ENCODE measurements at regions not wholly inside any gene's neighbourhood (a gene's known extent, or its start where the extent isn't known, plus 50 kb on each side); places are given as distances from the start of the nearest gene placed in this dataset.

DNA sequence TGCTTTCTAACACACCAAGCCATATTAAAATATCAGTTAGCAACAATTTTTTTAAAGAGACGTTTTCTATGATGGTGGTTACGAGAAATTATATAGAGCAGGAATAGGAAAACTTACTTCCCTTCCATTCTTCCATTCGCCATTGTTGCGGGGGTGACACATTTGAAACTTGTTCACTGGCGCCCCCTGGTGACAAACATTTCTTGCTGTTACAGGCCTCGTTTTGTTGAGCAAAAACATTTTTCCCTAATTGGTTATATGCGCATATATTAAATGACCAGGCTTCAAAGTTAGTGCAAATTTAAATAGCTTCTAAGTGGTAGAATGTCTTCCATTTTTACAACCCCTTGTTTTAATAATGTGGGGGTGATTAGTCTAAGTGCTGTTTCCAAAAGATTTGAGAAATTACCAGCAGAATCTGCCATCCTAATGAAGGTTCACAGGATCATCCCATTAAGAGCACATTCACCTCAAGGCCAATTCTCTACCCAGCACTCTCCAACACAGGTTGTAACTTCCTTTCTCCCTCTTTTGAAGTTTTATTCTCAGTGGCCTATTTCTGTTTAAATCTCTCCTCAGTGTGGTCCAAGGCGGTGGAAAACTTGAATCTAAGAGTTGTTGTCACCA, 1124.7 kb downstream of the FLRT2 start:
- DNase-seq: peak; percentile 34

DNA sequence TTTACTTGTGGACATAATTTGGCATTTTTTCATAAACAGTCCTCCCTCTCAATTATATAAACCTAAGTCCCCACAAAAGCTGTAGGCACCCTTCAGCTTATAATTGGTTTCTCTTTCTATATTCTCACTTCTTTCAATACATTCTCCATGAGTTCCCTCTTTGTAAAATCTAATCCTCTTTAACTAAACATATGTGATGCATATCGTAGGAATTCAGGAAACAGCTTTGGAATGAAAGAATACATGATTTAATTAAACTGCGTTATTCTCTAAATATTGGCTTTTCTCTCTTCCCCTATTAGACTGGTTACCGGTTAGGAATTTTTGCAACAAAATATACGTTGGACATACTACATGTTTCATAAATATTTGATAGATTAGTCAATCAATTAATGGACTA, 1122.6 kb downstream of the FLRT2 start:
- DNase-seq: no peak

GRCh38 chr14:86646696-86647690, 1117.0 kb downstream of the FLRT2 start:
- no peak for DNase-seq

DNA sequence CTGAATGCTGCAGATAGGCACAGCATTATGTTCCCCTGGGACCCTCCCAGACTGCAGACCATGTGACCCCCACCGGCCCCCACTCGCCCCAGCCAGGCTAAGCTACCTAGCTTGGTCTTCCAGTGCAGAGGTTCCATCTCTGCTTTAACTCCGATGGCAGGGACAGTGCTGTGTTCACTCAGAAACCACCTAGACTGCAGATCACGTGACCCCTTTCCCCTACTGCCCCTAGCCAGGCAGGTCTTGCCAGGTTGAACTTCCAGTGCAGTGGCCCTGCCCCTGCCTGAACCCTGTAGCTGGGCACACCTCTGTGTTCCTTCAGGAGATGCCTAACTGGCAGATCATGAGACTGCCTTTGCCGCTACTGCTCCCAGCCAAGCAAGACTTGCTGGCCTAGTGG, 1116.2 kb downstream of the FLRT2 start:
- DNase-seq: no peak

- no peak for DNase-seq
Measured at GRCh38 chr14:86641310-86641709, 1111.4 kb downstream of the FLRT2 start.

DNA sequence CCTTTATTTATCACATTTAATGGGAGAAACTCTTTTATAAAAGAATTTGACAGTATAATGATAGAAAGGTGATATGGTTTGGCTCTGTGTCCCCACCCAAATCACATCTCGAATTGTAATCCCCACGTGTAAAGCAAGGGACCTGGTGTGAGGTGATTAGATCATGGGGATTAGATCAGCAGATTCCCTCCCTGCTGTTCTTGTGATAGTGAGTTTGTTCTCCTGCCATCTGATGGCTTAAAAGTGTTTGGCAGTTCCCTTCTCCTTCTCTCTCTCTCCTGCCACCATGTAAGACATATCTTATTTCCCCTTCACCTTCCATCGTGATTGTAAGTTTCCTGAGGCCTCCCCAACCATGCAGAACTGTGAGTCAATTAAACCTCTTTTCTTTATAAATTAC, 1110.3 kb downstream of the FLRT2 start:
- DNase-seq: no peak

DNA sequence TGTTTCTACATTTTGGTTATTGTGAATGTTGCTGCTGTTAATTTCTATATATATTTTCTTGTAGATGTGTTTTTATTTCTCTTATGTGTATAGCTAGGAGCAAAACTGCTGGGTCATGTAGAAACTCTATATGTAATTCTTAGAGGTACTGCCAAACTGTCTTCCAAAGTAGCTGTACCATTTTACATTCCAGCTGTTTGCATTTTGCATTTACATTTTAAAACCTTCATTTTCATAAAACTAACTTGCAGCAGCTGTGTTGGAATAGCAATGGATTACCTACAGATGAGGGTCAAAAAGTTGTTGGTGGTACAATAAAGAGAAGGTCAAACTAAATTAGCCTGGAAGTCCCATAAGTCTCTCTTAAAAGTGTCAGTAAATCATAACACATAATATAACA, 1109.7 kb downstream of the FLRT2 start:
- no peak for DNase-seq

GRCh38 chr14:86639146-86639545, 1109.2 kb downstream of the FLRT2 start:
- DNase-seq: no peak

DNA sequence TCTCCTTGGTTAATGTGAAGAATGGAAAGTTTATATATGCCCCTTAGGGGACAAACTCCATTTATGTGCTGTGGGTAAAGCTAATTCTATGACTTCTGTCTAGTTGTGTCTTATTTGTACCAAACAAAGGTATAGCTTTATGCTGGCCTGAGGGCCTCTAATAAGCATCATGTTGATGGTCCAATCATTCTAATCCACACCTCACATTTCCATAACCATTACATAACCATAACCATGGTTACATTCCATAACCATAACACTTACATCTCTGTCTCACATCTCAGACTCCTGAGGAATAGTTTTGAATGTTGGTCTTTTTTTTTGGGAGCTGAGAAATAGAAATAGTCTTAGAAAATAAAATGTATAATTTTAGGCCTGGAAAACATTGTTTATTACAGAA, 1097.1 kb downstream of the FLRT2 start:
- no peak for DNase-seq

DNA sequence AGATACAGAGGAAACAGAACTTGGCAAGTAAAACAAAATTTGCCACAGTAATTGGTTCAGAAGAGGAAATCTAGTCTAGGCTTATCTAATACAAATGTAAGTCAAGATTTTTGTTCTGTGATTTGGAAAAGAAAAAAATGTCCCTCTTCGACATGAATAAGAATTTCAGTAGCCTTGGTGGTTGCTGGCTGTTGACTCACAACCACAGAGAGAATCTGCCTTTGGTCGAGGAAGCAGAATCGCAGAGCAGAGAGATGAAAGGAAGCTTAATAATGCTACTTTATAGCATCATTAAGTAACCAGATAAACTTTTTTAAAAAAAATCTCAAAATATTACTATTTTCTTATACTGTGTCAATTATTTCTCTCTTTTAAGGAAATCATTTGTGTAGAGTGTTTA, 1096.6 kb downstream of the FLRT2 start:
- DNase-seq: no peak

- no peak for DNase-seq
Measured at GRCh38 chr14:86625637-86626036, 1095.7 kb downstream of the FLRT2 start.

- DNase-seq: no peak
Measured at GRCh38 chr14:86619726-86620125, 1089.8 kb downstream of the FLRT2 start.

GRCh38 chr14:86613786-86614185, 1083.8 kb downstream of the FLRT2 start:
- DNase-seq: no peak

DNA sequence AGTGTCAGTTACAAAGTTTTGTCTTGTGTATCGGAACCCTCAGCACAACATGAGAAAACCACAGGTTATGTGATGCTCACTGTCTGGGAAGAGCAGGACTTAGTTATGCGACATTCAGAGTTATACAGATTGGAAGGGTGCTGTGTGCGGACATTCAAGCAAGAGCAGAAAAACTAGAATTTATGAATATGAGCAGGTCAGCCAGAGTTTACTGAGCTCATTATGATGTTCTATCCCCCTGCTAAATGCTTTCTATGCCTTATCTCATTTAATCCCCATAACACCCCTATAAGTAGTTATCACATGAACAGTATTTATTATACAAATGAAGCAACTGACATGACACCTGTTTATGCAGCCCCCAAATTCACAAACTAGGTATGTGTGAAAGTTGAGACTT, 1083.2 kb downstream of the FLRT2 start:
- DNase-seq: no peak

DNA sequence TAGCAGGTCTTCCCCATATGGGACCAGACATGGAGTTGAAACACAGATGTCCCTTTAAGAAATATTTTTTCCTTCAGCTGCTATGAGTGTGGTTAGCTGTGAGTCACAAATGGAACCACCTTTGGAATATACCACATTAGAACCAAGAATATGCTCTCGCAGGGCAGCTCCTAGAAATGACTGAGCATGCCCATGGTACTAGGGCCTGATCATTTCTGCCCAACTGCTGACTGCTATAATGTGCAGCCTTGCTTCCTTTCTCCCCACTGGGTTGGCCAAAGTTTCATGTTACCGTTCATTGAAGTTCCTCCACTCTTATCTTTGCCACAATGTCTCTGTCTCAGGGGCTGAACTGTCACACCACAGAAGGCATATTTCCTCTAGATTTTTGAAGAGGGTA, 1074.6 kb downstream of the FLRT2 start:
- no peak for DNase-seq

DNA sequence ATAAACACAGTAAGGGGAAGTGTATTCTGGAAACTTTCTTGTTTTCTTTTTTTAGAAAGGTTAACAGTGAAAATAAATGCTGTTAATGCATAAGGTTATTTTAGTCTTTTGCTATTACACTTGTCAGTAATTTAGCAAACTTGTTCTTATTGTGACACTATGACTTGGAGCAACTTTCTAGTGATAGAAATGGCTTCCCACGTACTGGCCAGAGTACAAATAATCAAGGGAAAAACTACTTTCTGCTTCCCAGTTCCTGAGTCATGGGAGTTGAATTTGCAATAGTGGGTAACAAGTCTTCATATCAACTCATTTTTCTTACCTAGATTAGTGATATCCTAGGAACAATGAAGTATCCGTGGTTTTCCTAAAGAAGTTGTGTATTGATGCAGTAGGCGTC, 1072.3 kb downstream of the FLRT2 start:
- DNase-seq: no peak

GRCh38 chr14:86601813-86602212, 1071.9 kb downstream of the FLRT2 start:
- no peak for DNase-seq

- DNase-seq: no peak
Measured at GRCh38 chr14:86597279-86597678, 1067.3 kb downstream of the FLRT2 start.

DNA sequence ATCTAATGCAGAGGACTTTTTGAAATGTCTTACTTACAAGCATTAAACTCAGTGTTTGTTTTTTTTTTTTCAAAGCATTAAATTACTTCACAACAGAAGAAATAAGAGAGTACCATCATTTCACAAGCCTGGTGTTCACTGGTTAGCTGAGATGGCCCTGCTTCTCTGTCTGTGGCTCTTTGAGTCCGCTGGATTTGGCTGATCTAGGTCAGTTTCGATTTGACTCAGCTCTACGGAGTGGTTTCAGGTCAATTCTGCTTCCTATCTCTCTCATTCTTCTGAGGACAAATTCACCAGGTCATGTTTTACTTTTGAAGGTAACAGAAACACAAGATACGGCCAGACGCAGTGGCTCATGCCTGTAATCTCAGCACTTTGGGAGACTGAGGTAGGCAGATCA, 1066.1 kb downstream of the FLRT2 start:
- DNase-seq: no peak

GRCh38 chr14:86575141-86575540, 1045.2 kb downstream of the FLRT2 start:
- DNase-seq: no peak

DNA sequence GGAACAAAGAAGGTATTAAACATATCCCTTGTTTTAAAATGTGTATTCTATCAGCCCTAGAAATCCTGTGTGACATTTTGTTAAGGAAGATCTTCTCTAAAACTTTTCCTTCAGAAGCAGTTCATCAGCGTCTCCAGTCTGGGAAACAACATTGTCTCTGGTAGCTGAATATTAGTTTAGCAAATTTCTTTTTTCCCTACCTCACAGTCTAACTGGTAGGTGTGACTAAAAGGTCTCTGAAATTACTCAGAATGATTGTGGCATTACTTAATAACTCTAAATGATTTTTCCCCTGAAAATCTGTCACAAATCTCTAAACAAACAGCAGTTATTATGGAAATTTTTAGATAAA, 1044.8 kb downstream of the FLRT2 start:
- DNase-seq: no peak

DNA sequence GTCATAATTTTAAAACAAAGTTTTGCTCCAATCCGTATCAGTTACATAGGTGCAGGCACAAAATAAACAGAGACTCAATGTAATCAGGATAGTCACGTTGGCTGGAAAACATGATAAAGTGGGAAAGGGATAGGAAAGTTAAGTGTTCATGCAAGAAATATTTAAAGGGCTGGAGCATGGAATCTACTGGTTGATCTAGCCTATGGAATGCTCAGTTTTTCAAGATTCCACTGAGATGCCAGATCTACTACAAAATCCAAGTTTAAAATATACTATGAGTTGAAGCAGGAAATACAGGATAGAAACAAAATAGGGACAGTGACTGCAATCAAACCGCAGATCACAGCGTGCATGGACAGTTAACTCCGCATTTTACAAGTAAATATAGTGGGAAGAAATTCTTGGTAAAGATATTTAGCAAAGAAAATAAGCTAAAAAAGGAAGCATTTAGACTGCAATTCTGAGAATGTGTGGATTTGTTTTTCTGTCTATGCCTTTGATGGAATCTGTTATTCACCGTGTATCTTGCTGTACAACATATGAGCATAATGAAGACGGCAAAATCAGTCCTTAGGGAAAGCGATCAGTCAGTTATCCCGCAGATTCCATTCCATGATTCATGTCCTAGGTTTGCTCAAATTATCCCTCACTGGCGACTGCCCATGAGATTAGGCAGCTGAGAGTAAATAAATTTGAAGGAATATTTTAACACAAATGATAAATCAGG, 1044.3 kb downstream of the FLRT2 start:
- DNase-seq: no peak

DNA sequence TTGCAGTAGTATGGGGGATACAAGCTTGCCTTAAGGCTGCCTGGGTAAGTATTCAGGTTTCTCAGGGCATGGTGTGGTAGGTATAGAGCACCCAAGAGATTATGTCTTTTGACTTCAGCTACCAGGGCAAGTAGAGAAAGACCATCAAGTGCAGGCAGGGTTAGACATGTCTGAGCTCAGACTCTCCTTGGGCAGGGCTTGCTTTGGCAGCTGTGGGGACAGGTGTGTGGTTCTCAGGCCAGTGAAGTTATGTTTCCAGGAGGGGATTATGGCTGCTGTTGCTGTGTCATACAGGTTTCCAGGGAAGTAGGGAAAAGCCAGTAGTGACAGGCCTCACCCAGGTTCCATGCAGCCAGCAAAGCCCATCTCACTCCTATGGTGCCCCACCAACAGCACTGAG, 1040.4 kb downstream of the FLRT2 start:
- DNase-seq: no peak

DNA sequence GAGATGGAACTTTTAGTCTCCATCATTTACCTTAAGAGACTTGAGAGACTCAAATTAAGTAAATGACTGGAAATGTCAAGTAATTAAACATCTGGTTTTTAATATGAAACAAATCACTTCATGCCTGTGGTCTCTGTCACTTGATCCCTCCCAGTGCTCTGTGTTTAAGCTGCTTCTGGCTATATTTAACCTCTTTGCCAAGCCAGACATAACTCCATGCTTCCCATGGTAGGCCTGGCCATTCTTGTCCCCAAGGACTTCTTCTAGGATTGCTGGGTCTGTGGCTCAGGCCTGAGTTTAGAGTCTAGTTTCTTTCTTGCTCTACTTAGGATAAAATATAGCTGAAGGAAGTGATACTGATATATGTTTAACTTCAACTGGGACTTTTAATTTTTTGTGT, 1013.6 kb downstream of the FLRT2 start:
- no peak for DNase-seq

Data from NCI-H345 (cell line).